Activated T-cell treated with anti-CD3 and anti-CD28 coated beads for 24 hours (primary cell): ENCODE measurements at regions not wholly inside any gene's neighbourhood (a gene's known extent, or its start where the extent isn't known, plus 50 kb on each side); places are given as distances from the start of the nearest gene placed in this dataset.
"Not testable (repeated sequence)": the region's sequence is repeated elsewhere in the genome, so short reads cannot be mapped to it uniquely, and the experiment has no call there.

ENCODE experiments used
- DNase-seq: peaks from one replicate; pipeline ENCODE4 v3.0.0-alpha.2; 2020; ENCODE audit warnings: low read depth

- no peak for DNase-seq
Observed at GRCh38 chrY:12359867-12360266, 341.2 kb upstream of the USP9Y start.

GRCh38 chrY:12360496-12360895, 340.5 kb upstream of the USP9Y start:
- DNase-seq, result no peak

GRCh38 chrY:12365311-12365910, 335.6 kb upstream of the USP9Y start:
- no peak for DNase-seq

GRCh38 chrY:12374588-12374987, 326.4 kb upstream of the USP9Y start:
- DNase-seq, result not testable (repeated sequence)

- DNase-seq, result not testable (repeated sequence)
Observed at GRCh38 chrY:12391655-12392559, 309.1 kb upstream of the USP9Y start.

- DNase-seq, result no peak
Observed at GRCh38 chrY:12393190-12393589, 307.8 kb upstream of the USP9Y start.

- not testable (repeated sequence) for DNase-seq
Observed at GRCh38 chrY:12395381-12396120, 305.5 kb upstream of the USP9Y start.

GRCh38 chrY:12403916-12404315, 297.1 kb upstream of the USP9Y start:
- no peak for DNase-seq

GRCh38 chrY:12408236-12408635, 292.8 kb upstream of the USP9Y start:
- DNase-seq, result no peak

GRCh38 chrY:12410696-12411095, 290.3 kb upstream of the USP9Y start:
- no peak for DNase-seq

GRCh38 chrY:12421072-12421787, 279.8 kb upstream of the USP9Y start:
- no peak for DNase-seq

- DNase-seq, result no peak
Observed at GRCh38 chrY:12421788-12422124, 279.3 kb upstream of the USP9Y start.

GRCh38 chrY:12422536-12422935, 278.5 kb upstream of the USP9Y start:
- no peak for DNase-seq

GRCh38 chrY:12423416-12424252, 277.4 kb upstream of the USP9Y start:
- DNase-seq, result no peak

GRCh38 chrY:12425506-12425905, 275.5 kb upstream of the USP9Y start:
- DNase-seq, result no peak

- no peak for DNase-seq
Observed at GRCh38 chrY:12427361-12427760, 273.7 kb upstream of the USP9Y start.

GRCh38 chrY:12431546-12431945, 269.5 kb upstream of the USP9Y start:
- DNase-seq, result no peak

GRCh38 chrY:12438823-12439222, 262.2 kb upstream of the USP9Y start:
- not testable (repeated sequence) for DNase-seq

GRCh38 chrY:12444200-12444599, 256.8 kb upstream of the USP9Y start:
- DNase-seq, result no peak

- not testable (repeated sequence) for DNase-seq
Observed at GRCh38 chrY:12446486-12447265, 254.4 kb upstream of the USP9Y start.
